B cell (primary cell): ENCODE measurements at regions not wholly inside any gene's neighbourhood (a gene's known extent, or its start where the extent isn't known, plus 50 kb on each side); places are given as distances from the start of the nearest gene placed in this dataset.

Experiments
- ATAC-seq: fragments of 200-7000 bp; cut with Tn5 transposase; one replicate; pipeline ENCODE4 v1.10.0; 2021; ENCODE audit warnings: low read depth, mild to moderate bottlenecking, moderate number of reproducible peaks, moderate library complexity
- CTCF ChIA-PET: fragments of 350-600 bp; sonication (Branson Sonifier 250); formaldehyde crosslinking; loops from one replicate; lab custom pipeline; 2021; ENCODE audit warnings: antibody characterized with exemption, inconsistent platforms; lab: Charles Lee
- POLR2A ChIA-PET: fragments of 350-600 bp; sonication (Branson Sonifier 250); formaldehyde crosslinking; loops from one replicate; lab custom pipeline; 2021; ENCODE audit warnings: antibody characterized with exemption; lab: Charles Lee
- DNase-seq: peaks from one replicate; pipeline ENCODE4 v3.0.0; 2013
- H2AFZ ChIP-seq: 2 replicates; pipeline ENCODE4 v1.6.1; 2012; ENCODE audit warnings: mild to moderate bottlenecking, low read depth, low read length; ENCODE audit not compliant: insufficient read depth, poor library complexity, severe bottlenecking
- H3K27ac ChIP-seq, 2 donors: 1 replicate in 1 of 2; 2 replicates in 1 of 2; pipeline ENCODE4 v1.5.1; 2012 to 2013; ENCODE audit warnings: low read length in 2 of 2, mild to moderate bottlenecking in 2 of 2, moderate library complexity in 1 of 2
- H3K27me3 ChIP-seq, 4 experiments: fragments of 200-600 bp in 1 of 4; sonication (generic) in 1 of 4; replicated peaks in 1 of 4; 1 replicate in 2 of 4; 2 replicates in 2 of 4; pipeline versions ENCODE4 v1.6.1 to v1.7.0; 2013 to 2016; ENCODE audit warnings: low read length in 3 of 4, mild to moderate bottlenecking in 2 of 4, mixed read lengths in 1 of 4, moderate library complexity in 1 of 4; ENCODE audit not compliant: insufficient read depth in 4 of 4, control insufficient read depth in 3 of 4; ENCODE audit errors: control extremely low read depth in 1 of 4
- H3K36me3 ChIP-seq, 2 experiments: replicated peaks in 1 of 2; 1 replicate in 1 of 2; 2 replicates in 1 of 2; pipeline versions ENCODE4 v1.6.1 to v1.7.1; 2013; ENCODE audit warnings: low read length in 1 of 2; ENCODE audit not compliant: insufficient read depth in 2 of 2, control insufficient read depth in 1 of 2; ENCODE audit errors: control extremely low read depth in 1 of 2, extremely low read depth in 1 of 2
- H3K4me1 ChIP-seq, 2 donors: fragments of 200-600 bp in 1 of 2; sonication (generic) in 1 of 2; 1 replicate in 1 of 2; 2 replicates in 1 of 2; pipeline versions ENCODE4 v1.5.1 to v1.6.1; 2013 to 2017; ENCODE audit warnings: low read length in 2 of 2; ENCODE audit not compliant: control insufficient read depth in 2 of 2, insufficient read depth in 2 of 2
- H3K4me2 ChIP-seq: replicated peaks from 2 replicates; pipeline ENCODE3; 2012; ENCODE audit warnings: mild to moderate bottlenecking, low read depth, low read length; ENCODE audit not compliant: poor library complexity, severe bottlenecking
- H3K4me3 ChIP-seq, 5 experiments: fragments of 200-600 bp in 1 of 5; sonication (generic) in 1 of 5; 1 replicate in 3 of 5; 2 replicates in 2 of 5; pipeline versions ENCODE4 v1.5.1 to v1.7.0; 2011 to 2016; ENCODE audit warnings: low read length in 4 of 5, mild to moderate bottlenecking in 4 of 5, low read depth in 2 of 5, control low read depth in 1 of 5, moderate library complexity in 1 of 5; ENCODE audit not compliant: insufficient read depth in 1 of 5; ENCODE audit errors: control extremely low read depth in 1 of 5, extremely low read depth in 1 of 5
- H3K79me2 ChIP-seq: fragments of 200-600 bp; sonication (generic); one replicate; pipeline ENCODE4 v1.6.0; 2016; ENCODE audit warnings: low read length; ENCODE audit not compliant: control insufficient read depth, insufficient read depth
- H3K9ac ChIP-seq: fragments of 200-600 bp; sonication (generic); 2 replicates; pipeline ENCODE4 v1.6.1; 2017; ENCODE audit warnings: mild to moderate bottlenecking, low read length, moderate library complexity
- H3K9me3 ChIP-seq, 3 donors: one replicate each; pipeline versions ENCODE4 v1.6.1 to v1.7.1; 2013; ENCODE audit warnings: low read length in 2 of 3; ENCODE audit not compliant: control insufficient read depth in 2 of 3, insufficient read depth in 1 of 3; ENCODE audit errors: control extremely low read depth in 1 of 3
- H4K20me1 ChIP-seq: 2 replicates; pipeline ENCODE4 v1.6.0; 2012; ENCODE audit warnings: mild to moderate bottlenecking, low read length; ENCODE audit not compliant: insufficient read depth, control insufficient read depth, poor library complexity, severe bottlenecking
- H3K27ac Mint-ChIP-seq: one replicate; pipeline ENCODE4 v1.8.0; 2021; ENCODE audit warnings: mixed read lengths
- H3K27me3 Mint-ChIP-seq: one replicate; pipeline ENCODE4 v1.8.0; 2021; ENCODE audit warnings: mixed read lengths
- H3K4me1 Mint-ChIP-seq: one replicate; pipeline ENCODE4 v1.8.0; 2021; ENCODE audit warnings: mixed read lengths
- H3K4me3 Mint-ChIP-seq: one replicate; pipeline ENCODE4 v1.8.0; 2021; ENCODE audit warnings: mixed read lengths
- H3K9me3 Mint-ChIP-seq: one replicate; pipeline ENCODE4 v1.8.0; 2022; ENCODE audit warnings: mixed read lengths; ENCODE audit not compliant: insufficient read depth
- EZH2 ChIP-seq: IDR thresholded peaks from 2 replicates; pipeline ENCODE4 v1.6.1; 2012; ENCODE audit warnings: borderline replicate concordance, low read depth, mild to moderate bottlenecking, moderate library complexity, low read length; ENCODE audit not compliant: insufficient read depth, poor library complexity, severe bottlenecking
- WGBS: methylation state at CpG from one replicate; pipeline ENCODE4 v1.1.5; 2013; ENCODE audit warnings: missing lambda C conversion rate; ENCODE audit not compliant: insufficient coverage; 5-methylcytosine and 5-hydroxymethylcytosine counted together
- intact Hi-C: fragments of 100-400 bp; cut with micrococcal nuclease; formaldehyde crosslinking; loops from one replicate; pipeline ENCODE4 v1.10.0; 2022
- TF ChIP-seq, protein P1 (sequence below): fragments of 200-600 bp; IDR thresholded peaks from one replicate; pipeline ENCODE4 v1.8.0; 2022; ENCODE audit warnings: antibody characterized with exemption, mild to moderate bottlenecking

GRCh38 chr7:84524714-84525694 is 330.4 kb upstream of the SEMA3A start:
- Histone ChIP-seq H3K4me1 (no peaks in the 10 kb centered on the region), H3K27ac (no peak overlapping the region), H3K4me2 (no peak overlapping the region), H3K9me3 (no peaks in the 10 kb centered on the region), H3K27me3 (no peaks in the 10 kb centered on the region), H3K9ac (no peak overlapping the region), H3K4me3 (no peak overlapping the region), H4K20me1 (no peaks in the 10 kb centered on the region), H3K79me2 (no peaks in the 10 kb centered on the region), H2AFZ (no peak overlapping the region), H3K36me3 (no peaks in the 10 kb centered on the region)
- POLR2A ChIA-PET = no interaction called here
- Mint-ChIP-seq H3K27me3 (no peaks in the 10 kb centered on the region), H3K4me3 (no peak overlapping the region), H3K27ac (no peak overlapping the region), H3K4me1 (no peaks in the 10 kb centered on the region), H3K9me3 (peaks cover 3% of the 10 kb centered on the region)
- no CpG with 5 or more reads among the region's 10 CpGs for WGBS
- DNase-seq (no peak), ATAC-seq (no peak)
- TF ChIP-seq, protein P1, sequence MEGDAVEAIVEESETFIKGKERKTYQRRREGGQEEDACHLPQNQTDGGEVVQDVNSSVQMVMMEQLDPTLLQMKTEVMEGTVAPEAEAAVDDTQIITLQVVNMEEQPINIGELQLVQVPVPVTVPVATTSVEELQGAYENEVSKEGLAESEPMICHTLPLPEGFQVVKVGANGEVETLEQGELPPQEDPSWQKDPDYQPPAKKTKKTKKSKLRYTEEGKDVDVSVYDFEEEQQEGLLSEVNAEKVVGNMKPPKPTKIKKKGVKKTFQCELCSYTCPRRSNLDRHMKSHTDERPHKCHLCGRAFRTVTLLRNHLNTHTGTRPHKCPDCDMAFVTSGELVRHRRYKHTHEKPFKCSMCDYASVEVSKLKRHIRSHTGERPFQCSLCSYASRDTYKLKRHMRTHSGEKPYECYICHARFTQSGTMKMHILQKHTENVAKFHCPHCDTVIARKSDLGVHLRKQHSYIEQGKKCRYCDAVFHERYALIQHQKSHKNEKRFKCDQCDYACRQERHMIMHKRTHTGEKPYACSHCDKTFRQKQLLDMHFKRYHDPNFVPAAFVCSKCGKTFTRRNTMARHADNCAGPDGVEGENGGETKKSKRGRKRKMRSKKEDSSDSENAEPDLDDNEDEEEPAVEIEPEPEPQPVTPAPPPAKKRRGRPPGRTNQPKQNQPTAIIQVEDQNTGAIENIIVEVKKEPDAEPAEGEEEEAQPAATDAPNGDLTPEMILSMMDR = no peak
- no peak for TF ChIP-seq EZH2
- CTCF ChIA-PET = no interaction called here
- intact Hi-C loops = no loop called here

- Mint-ChIP-seq H3K27me3 (no peaks in the 10 kb centered on the region), H3K4me3 (no peak overlapping the region), H3K4me1 (no peaks in the 10 kb centered on the region), H3K9me3 (no peaks in the 10 kb centered on the region), H3K27ac (no peak overlapping the region)
- no CpG with 5 or more reads among the region's 3 CpGs for WGBS
- intact Hi-C loops = no loop called here
- H3K27me3 ChIP-seq = no peaks in the 10 kb centered on the region
- no peaks in the 10 kb centered on the region for H3K4me1 ChIP-seq
- H2AFZ ChIP-seq = no peak overlapping the region
- DNase-seq (no peak), ATAC-seq (no peak)
- CTCF ChIA-PET = no interaction called here
- no peaks in the 10 kb centered on the region for H3K36me3 ChIP-seq
- no peak overlapping the region for H3K27ac ChIP-seq
- H3K9ac ChIP-seq = no peak overlapping the region
- H3K9me3 ChIP-seq = no peaks in the 10 kb centered on the region
- TF ChIP-seq, protein P1 = no peak
- TF ChIP-seq EZH2 = no peak
- POLR2A ChIA-PET = no interaction called here
- H3K4me2 ChIP-seq = no peak overlapping the region
- no peaks in the 10 kb centered on the region for H4K20me1 ChIP-seq
- no peak overlapping the region for H3K4me3 ChIP-seq
- H3K79me2 ChIP-seq = no peaks in the 10 kb centered on the region
Measured at GRCh38 chr7:84513061-84513460, 318.5 kb upstream of the SEMA3A start.
